Breast epithelium (tissue), 4 donors: ENCODE measurements at regions not wholly inside any gene's neighbourhood (a gene's known extent, or its start where the extent isn't known, plus 50 kb on each side); places are given as distances from the start of the nearest gene placed in this dataset.
"Not testable (repeated sequence)": the region's sequence is repeated elsewhere in the genome, so short reads cannot be mapped to it uniquely, and the experiment has no call there.

Source experiments
- DNase-seq, 2 donors: peaks; one replicate each; pipeline ENCODE4 v3.0.0-alpha.2; 2019; ENCODE audit warnings: low spot score in 2 of 2
- H3K27ac ChIP-seq, 2 donors: fragments of 200-600 bp; sonication (generic) in 1 of 2; one replicate each; pipeline ENCODE4 v1.5.1; 2016 to 2019; ENCODE audit warnings: mild to moderate bottlenecking in 1 of 2
- H3K27me3 ChIP-seq, 2 donors: fragments of 200-600 bp; sonication (generic) in 1 of 2; one replicate each; pipeline versions ENCODE4 v1.5.1 to v1.6.0; 2017 to 2019; ENCODE audit warnings: control low read depth in 1 of 2, mild to moderate bottlenecking in 1 of 2
- H3K36me3 ChIP-seq: fragments of 200-600 bp; one replicate; pipeline ENCODE4 v1.5.1; 2019
- H3K4me1 ChIP-seq, 2 donors: fragments of 200-600 bp; sonication (generic); one replicate each; pipeline ENCODE4 v1.5.1; 2016 to 2019; ENCODE audit warnings: control low read depth in 1 of 2
- H3K4me3 ChIP-seq, 3 donors: fragments of 200-600 bp; sonication (generic); 1 replicate in 2 of 3; 2 replicates in 1 of 3; pipeline ENCODE4 v1.5.1; 2016 to 2019; ENCODE audit warnings: mild to moderate bottlenecking in 3 of 3, moderate library complexity in 2 of 3
- H3K9me3 ChIP-seq, 2 donors: fragments of 200-600 bp; sonication (generic) in 1 of 2; one replicate each; pipeline ENCODE4 v1.5.1; 2016 to 2019; ENCODE audit warnings: control low read depth in 1 of 2
- POLR2A ChIP-seq: fragments of 450-650 bp; IDR thresholded peaks from one replicate; pipeline ENCODE4 v1.6.1; 2016; ENCODE audit warnings: antibody characterized with exemption, mild to moderate bottlenecking, moderate library complexity
- POLR2AphosphoS5 ChIP-seq, 3 donors: sonication (generic); formaldehyde crosslinking; IDR thresholded peaks; one replicate each; pipeline ENCODE4 v1.6.1; 2017; ENCODE audit warnings: antibody characterized with exemption in 3 of 3
- intact Hi-C: fragments of 100-400 bp; cut with DNase I; formaldehyde crosslinking; loops from one replicate; pipeline ENCODE4 v1.15.1; 2023; ENCODE audit warnings: low total_unique reads
- TF ChIP-seq, protein P1 (sequence below), 3 donors: fragments of 450-650 bp; IDR thresholded peaks; one replicate each; pipeline ENCODE4 v1.5.1; 2016 to 2017; ENCODE audit warnings: antibody characterized with exemption in 3 of 3, mild to moderate bottlenecking in 3 of 3, moderate library complexity in 3 of 3

DNA sequence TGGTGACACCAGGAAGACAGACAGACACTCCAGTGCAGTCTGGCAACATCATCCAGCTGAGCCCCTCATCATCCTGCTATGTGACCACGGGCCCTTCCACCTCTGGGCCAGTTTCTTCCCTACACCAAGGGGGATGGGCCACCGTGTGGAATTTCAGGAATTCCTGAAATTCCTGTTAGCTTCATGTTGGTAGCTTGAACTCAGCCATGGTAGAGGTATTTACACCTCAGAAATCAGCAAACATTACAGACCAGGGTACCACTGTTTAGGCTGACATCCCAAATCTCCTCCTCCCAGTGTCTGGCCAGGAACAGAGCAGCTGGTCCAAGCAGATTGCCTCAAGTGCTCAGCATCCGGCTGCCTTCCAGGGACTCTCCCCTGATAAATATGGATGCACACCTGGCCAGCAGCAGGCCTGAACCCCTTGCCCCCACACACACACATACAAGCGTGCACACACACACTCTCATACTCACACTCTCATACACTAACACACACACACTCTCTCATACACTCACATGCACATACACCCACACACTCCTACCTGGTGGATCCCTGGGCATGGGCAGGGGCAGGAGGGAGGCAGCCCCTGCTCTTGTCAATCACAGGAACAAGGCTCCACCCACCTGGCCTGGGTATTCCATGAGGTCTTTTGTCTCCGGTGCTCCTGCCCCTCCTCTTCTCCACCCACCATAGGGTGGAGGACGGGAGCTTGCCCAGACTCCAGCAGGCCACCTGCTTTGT lies 85.2 kb downstream of the BUD13 start:
- Histone ChIP-seq H3K4me3 (no peak overlapping the region), H3K27me3 (peaks cover 0 to 9% of the 10 kb centered on the region in 2 donors), H3K9me3 (peaks cover 0 to 12% of the 10 kb centered on the region in 2 donors), H3K4me1 (no peaks in the 10 kb centered on the region), H3K36me3 (no peaks in the 10 kb centered on the region), H3K27ac (no peak overlapping the region)
- TF ChIP-seq, protein P1, sequence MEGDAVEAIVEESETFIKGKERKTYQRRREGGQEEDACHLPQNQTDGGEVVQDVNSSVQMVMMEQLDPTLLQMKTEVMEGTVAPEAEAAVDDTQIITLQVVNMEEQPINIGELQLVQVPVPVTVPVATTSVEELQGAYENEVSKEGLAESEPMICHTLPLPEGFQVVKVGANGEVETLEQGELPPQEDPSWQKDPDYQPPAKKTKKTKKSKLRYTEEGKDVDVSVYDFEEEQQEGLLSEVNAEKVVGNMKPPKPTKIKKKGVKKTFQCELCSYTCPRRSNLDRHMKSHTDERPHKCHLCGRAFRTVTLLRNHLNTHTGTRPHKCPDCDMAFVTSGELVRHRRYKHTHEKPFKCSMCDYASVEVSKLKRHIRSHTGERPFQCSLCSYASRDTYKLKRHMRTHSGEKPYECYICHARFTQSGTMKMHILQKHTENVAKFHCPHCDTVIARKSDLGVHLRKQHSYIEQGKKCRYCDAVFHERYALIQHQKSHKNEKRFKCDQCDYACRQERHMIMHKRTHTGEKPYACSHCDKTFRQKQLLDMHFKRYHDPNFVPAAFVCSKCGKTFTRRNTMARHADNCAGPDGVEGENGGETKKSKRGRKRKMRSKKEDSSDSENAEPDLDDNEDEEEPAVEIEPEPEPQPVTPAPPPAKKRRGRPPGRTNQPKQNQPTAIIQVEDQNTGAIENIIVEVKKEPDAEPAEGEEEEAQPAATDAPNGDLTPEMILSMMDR (IDR thresholded peaks at IDR 0.05) = no peak
- TF ChIP-seq POLR2AphosphoS5 (IDR thresholded peaks at IDR 0.05) (no peak), POLR2A (no peak)
- DNase-seq = no peak
- intact Hi-C loops = no loop called here

DNA sequence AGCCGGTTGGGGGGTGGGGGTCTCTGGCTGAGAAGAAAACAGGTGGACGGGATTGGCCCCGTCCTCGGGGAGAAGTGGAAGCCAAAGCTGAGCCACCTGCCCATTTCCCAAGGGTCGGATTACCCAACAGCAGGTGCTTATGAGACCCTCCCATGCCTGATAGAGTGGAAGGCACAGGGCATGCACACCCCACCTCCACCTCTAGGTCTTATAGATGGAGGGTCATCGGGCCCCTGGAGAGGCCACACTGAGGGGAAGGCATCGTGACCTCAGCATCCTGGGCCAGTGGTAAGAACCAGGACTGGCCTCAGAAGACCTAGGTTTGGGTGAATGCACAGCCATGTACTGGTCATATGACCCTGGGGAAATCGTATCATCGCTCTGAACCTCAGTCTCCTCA lies 85.9 kb downstream of the BUD13 start:
- Histone ChIP-seq H3K4me3 (no peak overlapping the region), H3K4me1 (no peaks in the 10 kb centered on the region), H3K9me3 (peaks cover 0 to 12% of the 10 kb centered on the region in 2 donors), H3K36me3 (no peaks in the 10 kb centered on the region), H3K27ac (no peak overlapping the region), H3K27me3 (peaks cover 0 to 9% of the 10 kb centered on the region in 2 donors)
- TF ChIP-seq POLR2AphosphoS5 (IDR thresholded peaks at IDR 0.05) (no peak), POLR2A (no peak)
- TF ChIP-seq, protein P1 (IDR thresholded peaks at IDR 0.05) = no peak
- intact Hi-C loops = no loop called here
- no peak for DNase-seq

GRCh38 chr11:116683982-116684381 lies 88.8 kb downstream of the BUD13 start:
- no peak for TF ChIP-seq POLR2AphosphoS5 (IDR thresholded peaks at IDR 0.05)
- TF ChIP-seq, protein P1 (IDR thresholded peaks at IDR 0.05) = no peak
- no peak for TF ChIP-seq POLR2A
- intact Hi-C loops = no loop called here
- Histone ChIP-seq H3K4me3 (no peak overlapping the region), H3K36me3 (no peaks in the 10 kb centered on the region), H3K27ac (no peak overlapping the region), H3K27me3 (peaks cover 0 to 9% of the 10 kb centered on the region in 2 donors), H3K9me3 (peaks cover 0 to 12% of the 10 kb centered on the region in 2 donors), H3K4me1 (no peaks in the 10 kb centered on the region)
- DNase-seq = no peak

DNA sequence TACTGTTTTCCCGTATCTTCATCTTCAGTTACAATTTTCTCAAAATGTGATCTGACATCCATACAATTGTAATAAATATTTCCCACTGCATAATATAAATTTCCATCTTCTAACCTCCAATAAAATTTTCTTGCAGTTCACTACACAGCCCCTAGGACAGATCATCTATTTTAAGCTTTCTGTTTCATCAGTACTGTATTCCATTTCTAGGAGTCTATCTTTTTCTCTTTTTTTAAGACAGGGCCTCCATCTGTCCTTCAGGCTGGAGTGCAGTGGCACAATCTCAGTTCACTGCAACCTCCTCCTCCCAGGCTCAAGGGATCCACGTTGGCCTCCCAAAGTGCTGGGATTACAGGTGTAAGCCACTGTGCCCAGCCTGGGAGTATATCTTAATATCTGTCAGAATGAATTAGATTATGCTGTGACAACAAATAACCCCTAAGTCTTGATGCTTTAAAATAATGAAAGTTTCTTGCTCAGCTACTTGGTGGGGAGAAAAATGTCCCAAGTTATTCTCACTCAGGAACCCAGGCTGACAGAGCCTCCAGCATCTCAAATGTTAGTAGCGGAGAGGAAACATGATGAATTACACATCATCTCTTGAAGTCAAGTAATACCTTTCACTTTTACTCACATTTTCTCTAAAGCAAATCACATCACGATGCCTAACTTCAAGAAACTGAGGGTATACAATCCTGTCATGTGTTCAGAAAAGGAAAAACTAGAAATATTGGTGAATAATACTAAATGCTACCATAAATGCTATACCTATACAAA lies 92.2 kb downstream of the BUD13 start:
- intact Hi-C loops = no loop called here
- Histone ChIP-seq H3K4me3 (no peak overlapping the region), H3K36me3 (no peaks in the 10 kb centered on the region), H3K4me1 (no peaks in the 10 kb centered on the region), H3K27me3 (no peaks in the 10 kb centered on the region), H3K9me3 (peaks cover 0 to 17% of the 10 kb centered on the region in 2 donors), H3K27ac (no peak overlapping the region)
- TF ChIP-seq POLR2A (no peak), POLR2AphosphoS5 (IDR thresholded peaks at IDR 0.05) (no peak)
- TF ChIP-seq, protein P1 (IDR thresholded peaks at IDR 0.05) = no peak
- DNase-seq = no peak

DNA sequence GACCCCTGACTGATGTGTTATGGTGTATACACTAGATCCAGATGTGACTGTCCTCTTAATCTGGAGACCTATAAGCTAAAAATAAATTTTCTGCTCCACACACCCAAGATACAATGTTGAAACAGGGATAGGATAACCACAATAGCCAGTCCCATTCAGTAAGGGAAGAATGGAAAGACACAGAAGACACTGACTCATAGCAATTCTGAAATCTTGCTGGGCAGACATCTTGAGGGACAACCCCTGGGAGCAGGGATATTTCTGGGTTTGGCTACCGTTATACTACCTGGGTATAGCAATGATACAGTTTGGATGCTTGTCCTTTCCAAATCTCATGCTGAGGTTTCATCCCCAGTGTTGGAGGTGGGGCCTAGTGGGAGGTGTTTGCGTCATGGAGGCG lies 93.9 kb downstream of the BUD13 start:
- no peak for DNase-seq
- H3K36me3 ChIP-seq = no peaks in the 10 kb centered on the region
- peaks cover 0 to 15% of the 10 kb centered on the region in 2 donors for H3K9me3 ChIP-seq
- intact Hi-C loops = no loop called here
- no peak overlapping the region for H3K4me3 ChIP-seq
- H3K27me3 ChIP-seq = no peaks in the 10 kb centered on the region
- TF ChIP-seq, protein P1 (IDR thresholded peaks at IDR 0.05) = no peak
- TF ChIP-seq POLR2AphosphoS5 (IDR thresholded peaks at IDR 0.05) = no peak
- TF ChIP-seq POLR2A = no peak
- no peak overlapping the region for H3K27ac ChIP-seq
- no peaks in the 10 kb centered on the region for H3K4me1 ChIP-seq

DNA sequence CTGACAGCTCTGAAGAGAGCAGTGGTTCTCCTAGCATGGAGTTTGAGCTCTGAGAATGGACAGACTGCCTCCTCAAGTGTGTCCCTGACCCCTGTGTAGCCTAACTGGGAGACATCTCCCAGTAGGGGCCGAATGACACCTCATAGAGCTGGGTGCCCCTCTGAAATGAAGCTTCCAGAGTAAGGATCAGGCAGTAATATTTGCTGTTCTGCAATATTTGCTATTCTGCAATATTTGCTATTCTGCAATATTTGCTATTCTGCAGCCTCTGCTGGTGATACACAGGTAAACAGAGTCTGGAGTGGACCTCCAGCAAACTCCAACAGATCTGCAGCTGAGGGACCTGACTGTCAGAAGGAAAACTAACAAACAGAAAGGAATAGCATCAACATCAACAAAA lies 105.5 kb downstream of the BUD13 start:
- H3K9me3 ChIP-seq = peaks cover 17 to 29% of the 10 kb centered on the region in 2 donors
- H3K4me1 ChIP-seq, DNase-seq, H3K36me3 ChIP-seq, intact Hi-C loops, H3K4me3 ChIP-seq, H3K27ac ChIP-seq, H3K27me3 ChIP-seq: not testable (repeated sequence)

DNA sequence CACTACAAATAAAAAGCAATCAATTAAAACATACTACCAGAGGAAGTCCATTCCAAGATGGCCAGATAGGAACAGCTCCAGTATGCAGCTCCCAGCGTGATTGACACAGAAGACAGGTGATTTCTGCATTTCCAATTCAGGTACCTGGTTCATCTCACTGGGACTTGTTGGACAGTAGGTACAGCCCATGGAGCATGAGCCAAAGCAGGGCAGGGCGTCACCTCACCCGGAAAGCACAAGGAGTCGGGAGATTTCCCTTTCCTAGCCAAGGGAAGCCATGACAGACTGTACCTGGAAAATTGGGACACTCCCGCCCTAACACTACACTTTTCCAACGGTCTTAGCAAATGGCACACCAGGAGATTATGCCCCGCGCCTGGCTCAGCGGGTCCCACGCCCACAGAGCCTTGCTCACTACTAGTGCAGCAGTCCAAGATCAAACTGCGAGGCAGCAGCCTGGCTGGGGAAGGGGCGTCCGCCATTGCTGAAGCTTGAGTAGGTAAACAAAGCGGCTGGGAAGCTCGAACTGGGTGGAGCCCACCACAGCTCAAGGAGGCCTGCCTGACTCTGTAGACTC lies 106.0 kb downstream of the BUD13 start:
- intact Hi-C loops, H3K36me3 ChIP-seq, H3K27ac ChIP-seq, H3K4me3 ChIP-seq, H3K27me3 ChIP-seq, DNase-seq, H3K4me1 ChIP-seq: not testable (repeated sequence)
- peaks cover 17 to 29% of the 10 kb centered on the region in 2 donors for H3K9me3 ChIP-seq
